ENCODE measurements at regions not wholly inside any gene's neighbourhood (a gene's known extent, or its start where the extent isn't known, plus 50 kb on each side); places are given as distances from the start of the nearest gene placed in this dataset.
A peak's percentile ranks its signal among the peaks of the same experiment; 100 is the strongest.

DNA sequence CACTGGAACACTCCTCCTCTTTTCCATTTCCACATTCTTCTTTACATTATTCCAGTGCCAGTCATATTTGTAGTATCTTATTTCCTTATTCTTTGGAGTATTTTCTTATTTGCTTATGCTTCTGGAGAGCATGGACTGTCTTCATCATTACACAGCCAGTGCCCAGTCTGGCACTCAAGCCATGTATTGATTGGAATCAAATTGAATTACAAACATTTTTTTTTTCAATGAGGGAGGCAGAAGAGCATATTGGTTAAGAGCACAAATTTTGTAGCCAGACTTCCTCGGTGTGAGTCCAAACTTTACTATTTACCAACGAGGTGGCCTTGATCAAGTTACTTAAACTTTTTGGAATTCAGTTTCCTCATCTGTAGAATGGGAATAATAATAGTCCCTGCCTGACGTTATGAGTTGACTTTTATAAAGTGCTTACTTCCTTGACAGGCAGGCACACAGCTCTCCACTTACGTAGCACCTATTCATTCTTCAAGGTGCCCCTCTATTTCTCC, 186.6 kb upstream of the BCL6 start:
- DNase-seq: no peak

DNA sequence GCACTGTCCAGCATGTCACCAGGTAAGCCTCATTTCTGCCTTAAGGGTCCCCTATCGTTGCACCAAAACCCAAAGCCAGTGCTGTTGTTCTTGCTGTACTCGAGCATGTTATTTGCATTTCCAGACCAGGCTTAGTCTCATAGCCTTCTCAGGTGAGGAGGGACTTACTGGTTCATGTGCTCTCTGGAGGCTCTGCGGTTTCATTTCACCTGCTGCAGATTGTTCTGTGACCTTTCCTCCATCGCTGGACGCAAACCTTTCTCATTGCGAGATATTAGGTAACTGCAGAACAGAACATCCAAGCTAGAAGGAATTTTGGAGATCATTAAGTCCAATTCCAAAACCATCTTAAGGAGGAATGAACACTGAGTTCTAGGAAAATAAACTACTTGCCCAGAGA, 187.3 kb upstream of the BCL6 start:
- no peak for DNase-seq

DNA sequence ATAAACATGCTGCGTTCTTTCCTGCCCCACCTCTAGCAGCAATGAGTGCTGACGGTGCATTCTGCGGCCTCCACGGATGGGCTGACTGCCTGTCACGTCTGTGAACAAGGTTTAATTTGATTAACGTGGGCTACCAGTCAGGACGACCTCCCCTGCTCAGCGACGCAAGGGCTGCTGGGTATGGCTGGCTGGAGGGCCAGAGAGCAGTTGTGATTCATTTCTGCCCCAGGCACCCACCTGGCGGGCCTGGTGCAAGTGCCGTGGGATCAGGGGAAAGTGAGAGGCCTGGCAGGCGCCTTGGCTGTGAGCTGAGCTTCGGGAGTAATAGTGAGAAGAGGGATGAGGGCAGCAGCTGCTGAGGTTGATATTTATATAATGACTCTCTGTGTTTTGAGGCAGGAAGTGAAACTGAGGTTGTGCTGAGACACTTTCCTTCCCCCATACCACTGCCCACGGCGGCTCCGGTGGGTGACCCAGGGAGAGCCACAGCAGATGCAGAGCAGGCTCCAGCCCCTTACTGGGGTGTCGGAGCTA, 190.4 kb upstream of the BCL6 start:
- peak; percentile 37 to 47 for DNase-seq

DNA sequence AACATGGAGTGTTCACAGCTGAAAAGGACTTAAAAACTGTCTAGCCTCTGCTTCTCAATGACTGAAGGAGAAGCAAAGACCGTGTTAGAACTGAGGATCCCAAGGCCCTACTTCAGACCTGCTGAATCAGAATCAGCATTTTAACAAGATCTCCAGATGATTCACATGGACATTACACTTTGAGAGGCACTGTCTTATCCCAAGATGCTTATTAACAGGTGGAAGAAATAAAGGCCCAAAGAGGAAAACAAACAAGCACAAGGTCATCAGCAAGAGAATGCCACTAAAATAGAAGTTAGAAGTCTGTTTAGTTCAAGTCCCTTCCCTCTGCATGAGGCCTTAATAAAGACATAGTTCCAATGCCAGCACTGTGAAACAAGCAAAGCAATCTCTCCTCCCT, 191.4 kb upstream of the BCL6 start:
- no peak for DNase-seq

DNA sequence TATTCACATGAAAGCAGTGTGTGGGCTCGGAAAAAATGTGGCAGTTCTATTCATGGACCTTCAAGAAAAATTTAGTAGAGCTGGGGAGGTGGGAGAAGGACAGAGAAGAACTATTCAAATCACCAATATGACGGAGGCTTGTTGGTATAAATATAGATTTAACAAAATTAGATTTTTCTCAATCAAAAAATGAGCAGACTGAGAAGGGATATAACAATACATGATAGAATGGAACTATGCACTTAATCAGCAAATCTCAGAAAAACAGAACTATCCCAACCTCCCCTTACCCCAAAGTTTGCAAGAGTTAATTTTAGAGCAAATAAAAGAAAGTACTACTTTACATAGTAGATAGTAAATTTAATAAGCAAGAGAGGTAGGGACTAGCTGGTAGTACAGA, 194.6 kb upstream of the BCL6 start:
- DNase-seq: no peak

DNA sequence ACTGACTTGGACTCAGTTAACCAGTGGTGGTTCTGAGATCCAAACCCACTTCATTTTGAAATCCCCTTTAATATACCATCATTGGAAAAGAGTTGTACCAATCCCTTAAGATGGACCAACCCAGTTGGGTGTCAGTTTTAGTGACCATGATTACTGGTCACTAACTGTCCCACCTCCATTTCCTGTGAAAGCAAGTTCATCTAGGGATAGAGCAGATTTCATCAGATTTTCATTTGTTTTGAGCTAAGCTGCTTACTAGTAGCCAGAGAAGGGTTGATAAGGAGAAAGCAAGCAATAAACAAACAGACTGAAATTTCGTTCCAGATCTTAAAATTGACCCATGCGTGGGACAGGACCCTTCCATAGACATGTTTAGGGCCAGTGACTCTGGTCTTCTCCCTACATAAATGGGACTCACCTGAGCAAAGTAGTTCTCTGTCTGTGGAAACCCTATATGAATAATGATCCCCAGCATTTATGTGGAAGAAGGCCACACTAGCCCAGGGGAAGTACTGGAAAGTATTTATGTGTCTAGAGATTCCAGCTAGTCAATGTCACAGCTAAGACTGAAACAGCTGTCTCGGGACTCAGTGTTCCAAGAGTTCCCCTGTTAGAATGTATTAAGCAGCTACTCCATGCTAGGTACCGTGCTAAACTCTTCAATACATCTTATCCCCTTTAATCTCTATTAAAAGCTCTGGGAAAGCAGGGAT, 196.0 kb upstream of the BCL6 start:
- DNase-seq: no peak

DNA sequence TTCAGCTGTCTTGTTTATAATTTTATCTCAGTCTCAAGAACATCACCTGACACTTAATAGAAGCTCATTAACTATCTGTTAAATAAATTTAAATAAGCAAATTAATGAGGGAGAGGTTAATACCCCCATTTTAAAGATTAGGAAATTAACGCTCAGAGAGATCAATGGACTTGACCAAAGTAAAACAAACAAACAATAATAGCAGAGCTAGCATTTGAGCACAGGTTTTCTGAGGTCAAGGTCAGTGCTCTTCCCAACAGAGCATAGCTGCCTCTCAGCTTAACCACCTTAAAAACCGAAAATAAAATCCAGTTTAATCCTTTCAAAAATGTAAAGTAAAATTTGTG, 196.6 kb upstream of the BCL6 start:
- no peak for DNase-seq

DNA sequence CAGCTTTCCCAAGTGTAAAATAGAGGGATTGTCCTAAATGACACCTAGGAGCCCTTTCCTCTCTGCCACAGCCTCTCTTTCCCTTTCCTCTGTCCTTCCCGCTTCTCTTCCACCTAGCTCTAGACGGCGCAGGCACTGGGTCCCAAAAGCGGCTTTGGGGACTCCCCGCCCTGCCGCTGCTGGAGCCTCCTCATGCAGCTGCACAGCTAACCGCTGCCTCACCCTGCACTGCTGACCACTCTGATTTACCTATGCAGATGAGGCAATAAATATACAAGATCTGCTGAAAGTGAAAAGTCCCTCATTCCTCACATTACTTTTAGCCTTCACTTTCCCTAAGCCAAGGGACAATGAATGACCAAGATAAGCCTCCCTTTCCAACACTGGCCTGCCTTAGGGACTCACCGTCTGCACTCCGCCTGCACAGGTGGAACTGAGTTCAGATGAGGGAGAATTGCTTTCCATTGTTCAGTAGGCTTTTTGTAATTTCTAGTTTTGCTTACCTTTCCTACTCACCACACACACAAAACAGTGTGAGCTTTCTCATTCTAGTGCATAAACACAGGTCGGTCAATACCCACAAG, 197.5 kb upstream of the BCL6 start:
- no peak for DNase-seq

DNA sequence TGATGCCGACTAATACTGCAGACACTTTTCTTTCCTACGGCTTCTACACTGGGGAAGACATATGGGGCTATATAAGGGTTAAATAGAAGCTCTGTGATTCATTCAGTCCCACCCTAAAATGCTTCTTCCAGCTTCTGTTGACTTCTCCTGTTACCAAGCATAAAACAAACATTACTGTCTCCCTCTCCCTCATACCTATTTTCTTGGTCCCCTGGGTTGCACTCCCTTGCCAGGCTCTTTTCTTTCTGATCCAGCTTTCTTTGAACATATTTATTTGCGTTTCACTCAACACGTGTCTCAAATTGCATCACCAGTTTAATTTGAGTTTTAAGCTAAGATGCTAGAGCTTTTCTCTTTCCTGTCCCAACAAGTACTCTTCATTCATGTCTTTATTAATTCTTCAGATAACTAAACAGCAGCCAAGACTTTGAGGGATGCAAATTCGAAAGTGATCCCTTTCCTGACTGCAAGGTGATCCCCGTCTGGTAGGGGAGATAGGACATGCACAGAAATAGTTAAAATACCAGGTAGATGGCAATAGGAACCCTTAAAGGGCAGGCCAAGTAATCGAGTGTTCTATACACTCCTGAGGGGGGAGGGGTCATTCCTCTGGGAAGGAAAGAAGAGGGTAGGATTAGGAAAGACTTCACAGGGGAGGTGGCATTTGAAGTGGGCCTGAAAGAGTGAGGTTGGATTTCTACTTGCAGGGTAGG, 198.6 kb upstream of the BCL6 start:
- DNase-seq: no peak

DNA sequence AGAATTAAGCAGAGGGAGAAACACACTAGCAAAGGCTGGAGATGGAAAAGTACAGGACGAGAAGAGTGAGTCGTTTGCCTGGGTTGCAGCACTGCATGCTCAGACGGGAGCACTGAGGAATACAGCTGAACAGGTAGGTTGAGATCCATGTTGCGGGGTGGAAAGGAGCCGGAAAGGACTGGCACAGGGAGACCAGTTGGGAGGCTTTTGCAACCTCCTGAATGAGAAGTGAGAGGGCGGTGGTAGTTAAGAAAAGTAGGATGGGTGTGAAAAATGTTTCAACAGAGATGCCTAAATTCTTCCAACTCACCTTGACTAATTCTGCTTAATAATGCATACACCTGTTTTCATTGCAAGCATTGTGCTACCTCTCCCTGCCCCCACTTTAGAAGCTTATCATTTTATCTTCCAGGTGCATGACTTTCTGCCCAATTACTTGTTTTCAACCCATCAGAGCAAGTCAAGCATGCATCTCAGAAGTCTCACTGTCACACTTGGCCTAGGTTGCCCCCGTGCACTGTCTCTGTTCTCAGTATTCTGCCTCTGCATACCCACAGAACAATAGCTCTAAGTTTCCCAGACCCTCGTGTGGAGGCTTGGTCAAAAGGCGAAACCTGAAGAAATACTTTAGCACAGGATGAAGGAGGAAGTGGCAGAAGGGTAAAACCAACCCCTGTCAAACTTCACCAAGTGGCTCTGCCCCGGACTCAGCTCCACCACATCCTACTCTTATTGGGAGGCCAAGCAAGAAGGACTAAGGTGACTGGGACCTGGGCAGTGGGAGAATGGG, 199.3 kb upstream of the BCL6 start:
- no peak for DNase-seq

DNA sequence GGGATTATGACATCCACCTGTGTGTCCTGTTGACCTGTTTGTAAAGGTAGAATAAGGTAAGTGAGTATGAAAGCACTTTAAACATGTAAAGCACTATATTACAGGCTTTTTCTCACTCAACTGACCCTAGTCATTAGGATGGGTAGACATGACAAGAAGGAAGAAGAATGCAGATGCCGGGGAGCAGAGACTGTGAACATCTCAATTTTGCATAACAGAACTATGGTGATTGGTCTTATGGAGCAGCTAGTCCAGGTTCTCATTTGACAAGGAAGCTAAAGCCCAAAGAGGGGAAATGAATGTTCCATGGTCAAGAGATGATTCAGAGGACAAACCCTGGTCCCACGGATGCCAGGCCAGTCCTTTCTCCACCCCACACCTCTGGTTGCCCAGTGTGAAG, 200.1 kb upstream of the BCL6 start:
- DNase-seq: no peak

DNA sequence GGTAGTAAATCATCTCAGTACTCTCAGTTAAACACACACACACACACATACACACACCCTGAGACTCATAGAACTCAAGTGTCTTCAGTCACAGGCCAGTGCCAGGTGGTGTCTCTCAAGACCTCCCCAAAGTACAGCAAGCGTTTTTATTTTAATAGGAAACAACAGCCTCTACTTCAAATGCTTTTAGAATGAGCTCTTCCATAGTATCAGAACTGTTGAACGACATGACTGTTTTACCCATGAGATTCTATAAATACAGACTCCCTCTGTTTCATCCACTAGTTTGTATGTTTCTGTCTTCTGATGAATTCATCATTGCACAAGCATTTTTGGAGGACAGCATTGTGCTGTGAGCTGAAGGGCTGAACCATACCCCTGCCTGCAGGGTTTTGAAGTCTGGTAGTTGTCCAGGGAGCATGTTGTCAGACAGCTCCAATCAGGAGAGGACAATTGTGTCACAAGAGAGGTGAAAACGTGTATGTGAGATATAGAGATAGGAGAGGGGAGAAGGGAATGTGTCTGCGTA, 201.0 kb upstream of the BCL6 start:
- no peak for DNase-seq

DNA sequence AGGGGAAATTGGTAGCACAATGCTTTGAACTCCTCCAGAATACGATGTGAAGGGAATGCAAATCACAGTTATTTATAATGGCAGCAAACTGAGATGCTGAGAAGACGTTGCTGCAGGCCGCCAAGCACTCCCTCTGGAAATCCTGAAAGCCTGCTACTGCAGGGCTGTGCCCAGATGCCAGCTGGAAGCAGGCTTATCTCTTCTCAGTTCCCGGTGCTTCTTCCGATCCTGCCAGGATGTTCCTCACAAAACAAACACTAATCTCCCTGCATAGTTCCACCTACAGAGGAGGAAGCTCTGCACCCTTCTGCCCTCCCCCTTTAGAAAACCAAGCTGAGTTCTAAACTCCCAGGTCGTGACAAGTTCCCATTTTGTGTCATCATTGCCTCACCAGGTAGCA, 201.7 kb upstream of the BCL6 start:
- DNase-seq: no peak

DNA sequence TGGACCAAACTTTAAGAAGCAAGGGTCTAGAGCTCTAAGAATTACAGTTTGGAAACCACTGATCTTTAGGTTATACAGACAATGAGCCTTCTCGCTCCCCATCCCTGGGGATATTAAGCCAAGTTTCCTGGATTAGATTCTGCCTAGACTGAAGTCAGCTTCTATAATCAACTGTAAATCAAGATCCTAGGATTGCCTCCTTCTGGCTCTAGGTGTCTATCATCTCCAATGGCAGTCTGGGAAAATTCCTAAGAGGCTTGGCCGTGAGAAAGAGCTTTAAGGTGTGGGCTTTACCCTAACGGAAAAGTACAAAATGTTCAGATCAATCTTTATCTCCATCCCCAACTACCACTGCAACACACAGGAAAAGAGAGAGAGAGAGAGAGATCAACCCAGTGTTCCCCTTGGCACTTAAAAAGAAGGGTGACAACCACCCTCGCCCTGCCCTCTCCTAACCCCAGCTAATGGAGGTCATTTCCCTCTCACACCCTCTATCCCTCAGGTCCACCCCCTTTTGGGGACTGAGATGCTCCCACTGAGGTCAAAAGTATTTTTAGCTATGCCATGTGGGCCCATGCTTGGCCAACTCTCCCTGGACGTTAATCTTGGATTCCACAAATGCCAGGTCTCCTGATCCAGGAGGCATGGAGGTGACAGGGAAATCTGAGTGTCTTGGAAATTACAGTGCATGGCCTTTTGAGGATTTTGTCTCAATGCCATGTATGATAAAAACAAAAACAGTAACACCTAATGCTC, 202.8 kb upstream of the BCL6 start:
- DNase-seq: no peak

DNA sequence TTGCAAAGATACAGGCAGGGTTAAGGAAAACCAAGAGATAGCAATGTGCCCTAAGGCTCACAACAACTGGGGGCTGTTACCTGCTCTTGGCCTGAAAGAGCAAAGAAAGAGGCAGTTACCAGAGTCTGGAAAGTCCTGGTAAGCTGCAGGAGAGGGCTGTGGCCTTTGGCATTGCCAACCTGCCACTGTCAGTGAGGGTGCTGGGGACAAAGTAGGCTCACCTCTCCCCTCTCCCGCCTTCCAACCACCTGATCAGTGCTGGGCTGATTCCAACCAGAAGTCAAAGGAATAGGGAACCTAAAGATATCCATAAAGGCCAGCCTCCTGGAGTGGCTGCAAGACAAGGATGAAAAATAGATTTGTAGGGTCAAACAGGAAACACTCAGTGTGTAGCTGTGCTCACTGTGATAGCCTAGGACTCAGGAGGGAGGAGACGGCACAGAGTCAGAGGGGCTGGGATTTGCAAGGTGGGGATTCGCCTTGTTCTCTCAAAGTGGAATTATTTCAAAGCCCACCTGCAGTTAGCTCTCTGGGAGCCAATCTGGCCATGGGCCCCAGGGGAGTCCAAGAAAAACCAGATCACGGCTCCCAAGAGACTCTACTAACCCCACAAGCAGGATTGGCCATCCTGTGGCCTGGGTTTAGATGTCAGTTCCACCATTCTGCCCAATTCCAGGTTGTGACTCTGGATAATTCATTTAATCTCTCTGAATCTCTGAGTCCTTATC, 204.0 kb upstream of the BCL6 start:
- no peak for DNase-seq

DNA sequence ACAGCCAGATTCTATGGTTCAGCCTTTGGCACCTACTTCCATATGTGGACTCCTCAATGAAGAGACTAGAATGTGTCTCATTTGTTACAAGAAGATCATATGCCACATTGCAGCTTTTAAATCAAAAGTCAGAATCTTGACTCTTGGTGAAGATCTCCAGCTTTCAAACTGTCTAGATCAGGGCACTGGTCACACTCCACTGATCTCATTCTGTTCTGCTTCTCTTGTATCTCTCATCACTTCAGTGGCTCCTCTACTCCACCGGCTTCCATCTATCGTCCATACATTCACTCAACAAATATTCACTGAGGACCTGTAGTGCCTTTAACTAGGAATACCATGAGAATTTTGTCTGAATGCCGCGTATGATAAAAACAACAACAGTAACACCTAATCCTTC, 203.3 kb upstream of the LPP start:
- no peak for DNase-seq

DNA sequence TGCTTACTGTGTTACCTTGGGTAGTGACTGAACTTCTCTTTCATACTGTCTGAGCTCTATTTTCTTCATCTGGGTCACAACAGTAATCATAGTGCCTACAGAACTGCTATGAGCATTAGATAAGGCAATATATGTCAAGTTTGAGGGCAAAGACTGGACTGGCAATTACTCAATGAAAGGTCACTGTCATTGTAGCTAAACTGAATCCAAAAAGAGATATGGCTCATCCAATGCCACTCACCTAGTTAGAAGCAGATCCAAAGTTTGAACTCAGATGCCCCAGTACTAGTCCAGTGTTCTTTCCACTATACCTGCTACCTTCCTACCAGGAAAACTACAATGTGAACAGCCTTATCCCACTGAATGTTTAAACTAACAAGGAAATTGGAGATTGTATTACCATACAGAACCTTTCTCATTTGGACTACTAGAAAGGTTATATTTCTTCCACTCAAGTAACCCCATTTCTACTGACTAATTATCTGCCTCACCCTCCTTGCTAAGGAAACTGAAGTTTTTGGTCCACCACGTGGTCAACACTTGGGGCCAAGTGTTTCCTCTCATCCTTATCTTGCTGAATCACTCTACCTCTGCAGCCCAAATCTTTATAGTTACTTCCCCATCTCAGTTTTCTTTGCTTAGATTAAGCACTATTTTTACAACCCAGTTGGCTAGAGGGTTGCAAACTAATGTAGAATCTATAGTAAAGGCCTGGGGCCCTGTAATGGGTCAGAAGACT, 202.3 kb upstream of the LPP start:
- peak in 1 of 2 donors; percentile 23 for DNase-seq

DNA sequence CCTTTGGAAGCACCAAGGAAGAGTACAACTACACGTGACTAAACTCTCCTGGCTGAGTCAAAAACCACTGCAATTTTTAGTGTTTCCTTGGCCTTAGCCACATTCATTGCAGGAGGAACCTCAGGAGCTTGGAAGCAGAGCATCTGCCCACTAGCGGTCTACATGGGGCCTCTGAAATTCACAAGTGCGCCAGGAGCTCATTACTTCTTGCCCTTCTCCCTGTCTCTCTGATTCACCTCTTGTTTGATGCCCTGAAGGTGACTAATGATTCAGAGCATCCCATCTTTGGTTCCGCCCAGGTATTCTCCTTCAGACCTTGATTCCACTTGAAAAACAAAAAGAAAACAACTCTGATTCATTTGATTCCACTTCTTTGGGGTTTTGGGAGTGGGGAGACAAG, 201.1 kb upstream of the LPP start:
- no peak for DNase-seq

DNA sequence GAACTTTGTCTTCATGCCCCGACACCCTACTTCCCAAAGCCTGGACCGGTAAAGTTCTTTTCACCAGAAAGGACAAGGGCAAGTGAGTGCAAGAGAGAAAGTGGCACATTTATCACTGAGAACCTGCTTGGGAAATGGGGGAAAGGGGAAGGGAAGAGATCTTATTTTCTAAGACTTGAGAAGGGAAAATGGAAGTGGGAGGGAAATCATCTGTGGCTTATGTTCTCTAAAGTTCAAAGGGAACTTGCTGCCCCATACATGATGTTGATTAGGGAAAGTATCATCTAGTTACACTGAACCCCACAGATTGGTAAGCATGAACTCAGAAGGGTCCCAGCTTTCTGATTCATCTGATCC, 199.5 kb upstream of the LPP start:
- DNase-seq: no peak

DNA sequence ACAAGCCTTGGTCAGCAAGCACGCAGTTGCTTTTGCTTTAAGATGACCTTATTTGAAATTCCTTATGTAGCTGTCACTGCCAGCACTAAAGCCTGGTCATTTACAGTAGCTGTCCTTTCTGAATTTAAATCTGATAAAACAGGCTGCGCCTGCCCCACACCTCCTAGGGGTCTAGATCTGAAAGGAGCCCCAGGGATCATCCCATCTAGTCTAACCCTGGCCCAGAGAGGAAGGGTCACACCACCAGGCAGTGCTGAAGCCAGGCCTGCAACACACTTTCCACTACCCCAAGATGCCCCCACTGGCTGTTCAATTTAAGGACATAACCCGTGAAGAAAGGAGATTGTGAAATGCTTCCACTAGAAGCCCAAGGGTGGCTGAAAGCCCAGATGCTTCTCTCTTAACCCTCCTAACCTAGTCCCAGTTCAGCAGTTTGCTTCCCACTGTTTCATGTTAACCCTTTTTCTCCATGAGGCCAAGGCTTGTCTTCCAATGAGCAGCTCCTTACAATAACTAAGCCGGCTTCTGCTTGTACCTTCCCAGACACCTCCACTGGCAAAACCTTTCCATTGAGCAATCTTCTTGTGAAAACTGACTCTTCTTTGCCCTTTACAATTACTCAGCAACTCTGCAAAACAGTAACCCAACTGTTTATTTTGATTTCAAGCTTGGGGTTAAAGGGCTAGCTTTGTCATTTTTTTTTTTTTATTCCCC, 198.9 kb upstream of the LPP start:
- no peak for DNase-seq
